ENCODE measurements at regions not wholly inside any gene's neighbourhood (a gene's known extent, or its start where the extent isn't known, plus 50 kb on each side); places are given as distances from the start of the nearest gene placed in this dataset.
"Not testable (repeated sequence)": the region's sequence is repeated elsewhere in the genome, so short reads cannot be mapped to it uniquely, and the experiment has no call there.

- no peak for DNase-seq (ENCODE audit: low read depth)
Measured at GRCh38 chr1:201639391-201639790, 100.5 kb downstream of the NAV1 start.

GRCh38 chr1:201639826-201640225 lies 100.9 kb downstream of the NAV1 start:
- no peak for DNase-seq (ENCODE audit: low read depth)

GRCh38 chr1:201640624-201641023 lies 101.7 kb downstream of the NAV1 start:
- DNase-seq (ENCODE audit: low read depth) = no peak

GRCh38 chr1:201641524-201642253 lies 102.8 kb downstream of the NAV1 start:
- no peak for DNase-seq (ENCODE audit: low read depth)

- DNase-seq (ENCODE audit: low read depth) = no peak
Measured at GRCh38 chr1:201643835-201644104, 104.8 kb downstream of the NAV1 start.

GRCh38 chr1:201644197-201644596 lies 105.3 kb downstream of the NAV1 start:
- DNase-seq (ENCODE audit: low read depth) = no peak

GRCh38 chr1:201645000-201645399 lies 106.1 kb downstream of the NAV1 start:
- not testable (repeated sequence) for DNase-seq (ENCODE audit: low read depth)

GRCh38 chr1:201645956-201646355 lies 107.0 kb downstream of the NAV1 start:
- no peak for DNase-seq (ENCODE audit: low read depth)

- DNase-seq (ENCODE audit: low read depth) = no peak
Measured at GRCh38 chr1:201646411-201647022, 107.6 kb downstream of the NAV1 start.

GRCh38 chr1:201647094-201647493 lies 108.2 kb downstream of the NAV1 start:
- no peak for DNase-seq (ENCODE audit: low read depth)

GRCh38 chr1:201647722-201648065 lies 108.8 kb downstream of the NAV1 start:
- DNase-seq (ENCODE audit: low read depth) = no peak

GRCh38 chr1:201648066-201648906 lies 109.4 kb downstream of the NAV1 start:
- no peak for DNase-seq (ENCODE audit: low read depth)

- DNase-seq (ENCODE audit: low read depth) = no peak
Measured at GRCh38 chr1:201648907-201649721, 110.2 kb downstream of the NAV1 start.

- DNase-seq (ENCODE audit: low read depth) = no peak
Measured at GRCh38 chr1:201649761-201650622, 111.1 kb downstream of the NAV1 start.

GRCh38 chr1:201650623-201650933 lies 111.7 kb downstream of the NAV1 start:
- no peak for DNase-seq (ENCODE audit: low read depth)

- DNase-seq (ENCODE audit: low read depth) = no peak
Measured at GRCh38 chr1:201652181-201652580, 113.3 kb downstream of the NAV1 start.

- DNase-seq (ENCODE audit: low read depth) = no peak
Measured at GRCh38 chr1:201653233-201653632, 114.3 kb downstream of the NAV1 start.

GRCh38 chr1:201653883-201654282 lies 115.0 kb downstream of the NAV1 start:
- DNase-seq (ENCODE audit: low read depth) = no peak

- DNase-seq (ENCODE audit: low read depth) = no peak
Measured at GRCh38 chr1:201655243-201655642, 116.3 kb downstream of the NAV1 start.

- no peak for DNase-seq (ENCODE audit: low read depth)
Measured at GRCh38 chr1:201655910-201656309, 117.0 kb downstream of the NAV1 start.

GRCh38 chr1:201656311-201657032 lies 117.5 kb downstream of the NAV1 start:
- DNase-seq (ENCODE audit: low read depth) = no peak
